NCI-H1092 treated with DMSO at 0.1 percent for 48 hours (cell line): ENCODE measurements at regions not wholly inside any gene's neighbourhood (a gene's known extent, or its start where the extent isn't known, plus 50 kb on each side); places are given as distances from the start of the nearest gene placed in this dataset.
A peak's percentile ranks its signal among the peaks of the same experiment; 100 is the strongest.
"Not testable (repeated sequence)": the region's sequence is repeated elsewhere in the genome, so short reads cannot be mapped to it uniquely, and the experiment has no call there.

Experiments
- DNase-seq: peaks from one replicate; lab custom pipeline; 2025; lab: John Stamatoyannopoulos, UW

- no peak for DNase-seq
These were observed 156.1 kb downstream of the SLC38A4 start for GRCh38 chr12:46669720-46670119.

- DNase-seq, result no peak
These were observed 158.2 kb downstream of the SLC38A4 start for GRCh38 chr12:46667551-46667950.

GRCh38 chr12:46664761-46665287, 161.0 kb downstream of the SLC38A4 start:
- no peak for DNase-seq

- no peak for DNase-seq
These were observed 162.5 kb downstream of the SLC38A4 start for GRCh38 chr12:46663318-46663717.

GRCh38 chr12:46661110-46661845, 164.5 kb downstream of the SLC38A4 start:
- DNase-seq, result peak; percentile 75

GRCh38 chr12:46660719-46661109, 165.1 kb downstream of the SLC38A4 start:
- DNase-seq, result no peak

GRCh38 chr12:46660276-46660675, 165.5 kb downstream of the SLC38A4 start:
- no peak for DNase-seq

- DNase-seq, result no peak
These were observed 166.0 kb downstream of the SLC38A4 start for GRCh38 chr12:46659824-46660223.

- no peak for DNase-seq
These were observed 166.7 kb downstream of the SLC38A4 start for GRCh38 chr12:46659032-46659650.

- no peak for DNase-seq
These were observed 168.1 kb downstream of the SLC38A4 start for GRCh38 chr12:46657453-46658411.

GRCh38 chr12:46655984-46656383, 169.8 kb downstream of the SLC38A4 start:
- DNase-seq, result not testable (repeated sequence)

GRCh38 chr12:46653311-46653710, 172.5 kb downstream of the SLC38A4 start:
- no peak for DNase-seq

GRCh38 chr12:46652692-46653091, 173.1 kb downstream of the SLC38A4 start:
- DNase-seq, result no peak

- no peak for DNase-seq
These were observed 175.1 kb downstream of the SLC38A4 start for GRCh38 chr12:46650688-46651087.

- no peak for DNase-seq
These were observed 176.4 kb downstream of the SLC38A4 start for GRCh38 chr12:46649433-46649832.

GRCh38 chr12:46647034-46647433, 178.8 kb downstream of the SLC38A4 start:
- no peak for DNase-seq

GRCh38 chr12:46641649-46642048, 184.1 kb downstream of the SLC38A4 start:
- not testable (repeated sequence) for DNase-seq

- DNase-seq, result no peak
These were observed 190.0 kb downstream of the SLC38A4 start for GRCh38 chr12:46635818-46636217.

- DNase-seq, result no peak
These were observed 196.2 kb downstream of the SLC38A4 start for GRCh38 chr12:46629331-46630229.

- no peak for DNase-seq
These were observed 197.6 kb downstream of the SLC38A4 start for GRCh38 chr12:46628176-46628575.

- no peak for DNase-seq
These were observed 198.1 kb downstream of the SLC38A4 start for GRCh38 chr12:46627686-46628085.
